Fibroblast of skin of right quadriceps (primary cell): ENCODE measurements at regions not wholly inside any gene's neighbourhood (a gene's known extent, or its start where the extent isn't known, plus 50 kb on each side); places are given as distances from the start of the nearest gene placed in this dataset.
A peak's percentile ranks its signal among the peaks of the same experiment; 100 is the strongest.

Source experiments
- DNase-seq: peaks from one replicate; pipeline ENCODE4 v3.0.0-alpha.2; 2013

GRCh38 chr5:159713254-159713653 is 203.0 kb upstream of the ADRA1B start:
- DNase-seq = no peak

- no peak for DNase-seq
These were observed 202.5 kb upstream of the ADRA1B start for GRCh38 chr5:159713773-159714172.

GRCh38 chr5:159725475-159725874 is 190.8 kb upstream of the ADRA1B start:
- DNase-seq = no peak

- no peak for DNase-seq
These were observed 189.1 kb upstream of the ADRA1B start for GRCh38 chr5:159727167-159727566.

- DNase-seq = no peak
These were observed 186.0 kb upstream of the ADRA1B start for GRCh38 chr5:159730285-159730684.

- peak; percentile 30 for DNase-seq
These were observed 184.1 kb upstream of the ADRA1B start for GRCh38 chr5:159732220-159732619.

- DNase-seq = no peak
These were observed 181.9 kb upstream of the ADRA1B start for GRCh38 chr5:159734366-159734765.

- no peak for DNase-seq
These were observed 181.2 kb upstream of the ADRA1B start for GRCh38 chr5:159735036-159735435.

- DNase-seq = no peak
These were observed 180.3 kb upstream of the ADRA1B start for GRCh38 chr5:159735749-159736660.

- no peak for DNase-seq
These were observed 179.4 kb upstream of the ADRA1B start for GRCh38 chr5:159736844-159737243.

- DNase-seq = no peak
These were observed 179.0 kb upstream of the ADRA1B start for GRCh38 chr5:159737263-159737662.

GRCh38 chr5:159741829-159742322 is 174.4 kb upstream of the ADRA1B start:
- DNase-seq = no peak

GRCh38 chr5:159743234-159743633 is 173.0 kb upstream of the ADRA1B start:
- DNase-seq = no peak

GRCh38 chr5:159746707-159747106 is 169.6 kb upstream of the ADRA1B start:
- no peak for DNase-seq

GRCh38 chr5:159749146-159749545 is 167.1 kb upstream of the ADRA1B start:
- DNase-seq = peak; percentile 44

GRCh38 chr5:159750226-159750625 is 166.1 kb upstream of the ADRA1B start:
- DNase-seq = no peak

GRCh38 chr5:159751459-159751858 is 164.8 kb upstream of the ADRA1B start:
- DNase-seq = no peak

- no peak for DNase-seq
These were observed 163.5 kb upstream of the ADRA1B start for GRCh38 chr5:159752622-159753275.

GRCh38 chr5:159758189-159758588 is 158.1 kb upstream of the ADRA1B start:
- no peak for DNase-seq

GRCh38 chr5:159759791-159760290 is 156.4 kb upstream of the ADRA1B start:
- DNase-seq = peak; percentile 45

GRCh38 chr5:159762921-159763320 is 153.4 kb upstream of the ADRA1B start:
- no peak for DNase-seq

GRCh38 chr5:159763562-159763961 is 152.7 kb upstream of the ADRA1B start:
- no peak for DNase-seq

- DNase-seq = peak; percentile 97
These were observed 151.8 kb upstream of the ADRA1B start for GRCh38 chr5:159764283-159765134.
